ENCODE measurements at regions not wholly inside any gene's neighbourhood (a gene's known extent, or its start where the extent isn't known, plus 50 kb on each side); places are given as distances from the start of the nearest gene placed in this dataset.

GRCh38 chr14:95442633-95443021, 73.8 kb downstream of the SYNE3 start (continued):
- TF ChIP-seq TCF3 (IDR thresholded peaks at IDR 0.05; ENCODE audit: borderline replicate concordance, insufficient read depth, low read depth, low read length) (no peak), SREBF1 (IDR thresholded peaks at IDR 0.05; ENCODE audit: low read length) (no peak), SMC3 (IDR thresholded peaks at IDR 0.05; ENCODE audit: borderline replicate concordance, low read length) (peak; percentile 70), IKZF1 (conservative IDR thresholded peaks at IDR 0.05) (0 out of 2 replicates have a peak, but pooled peaks have one; percentile 25), RAD51 (IDR thresholded peaks at IDR 0.05) (no peak), RAD21 (IDR thresholded peaks at IDR 0.05; ENCODE audit: insufficient read depth, low read depth, low read length) (peak; percentile 95), EP300 (IDR thresholded peaks at IDR 0.05; ENCODE audit: borderline replicate concordance in 1 of 2, control insufficient read depth in 1 of 2, low read depth in 2 of 2, low read length in 2 of 2) (no peak), CBX3 (IDR thresholded peaks at IDR 0.05; ENCODE audit: borderline replicate concordance, low read depth) (no peak), ZNF24 (IDR thresholded peaks at IDR 0.05) (0 out of 2 replicates have a peak, but pooled peaks have one; percentile 20), HDGF (IDR thresholded peaks at IDR 0.05) (0 out of 2 replicates have a peak, but pooled peaks have one; percentile 32), ZNF622 (IDR thresholded peaks at IDR 0.05) (no peak)
- TF ChIP-seq, protein P1, sequence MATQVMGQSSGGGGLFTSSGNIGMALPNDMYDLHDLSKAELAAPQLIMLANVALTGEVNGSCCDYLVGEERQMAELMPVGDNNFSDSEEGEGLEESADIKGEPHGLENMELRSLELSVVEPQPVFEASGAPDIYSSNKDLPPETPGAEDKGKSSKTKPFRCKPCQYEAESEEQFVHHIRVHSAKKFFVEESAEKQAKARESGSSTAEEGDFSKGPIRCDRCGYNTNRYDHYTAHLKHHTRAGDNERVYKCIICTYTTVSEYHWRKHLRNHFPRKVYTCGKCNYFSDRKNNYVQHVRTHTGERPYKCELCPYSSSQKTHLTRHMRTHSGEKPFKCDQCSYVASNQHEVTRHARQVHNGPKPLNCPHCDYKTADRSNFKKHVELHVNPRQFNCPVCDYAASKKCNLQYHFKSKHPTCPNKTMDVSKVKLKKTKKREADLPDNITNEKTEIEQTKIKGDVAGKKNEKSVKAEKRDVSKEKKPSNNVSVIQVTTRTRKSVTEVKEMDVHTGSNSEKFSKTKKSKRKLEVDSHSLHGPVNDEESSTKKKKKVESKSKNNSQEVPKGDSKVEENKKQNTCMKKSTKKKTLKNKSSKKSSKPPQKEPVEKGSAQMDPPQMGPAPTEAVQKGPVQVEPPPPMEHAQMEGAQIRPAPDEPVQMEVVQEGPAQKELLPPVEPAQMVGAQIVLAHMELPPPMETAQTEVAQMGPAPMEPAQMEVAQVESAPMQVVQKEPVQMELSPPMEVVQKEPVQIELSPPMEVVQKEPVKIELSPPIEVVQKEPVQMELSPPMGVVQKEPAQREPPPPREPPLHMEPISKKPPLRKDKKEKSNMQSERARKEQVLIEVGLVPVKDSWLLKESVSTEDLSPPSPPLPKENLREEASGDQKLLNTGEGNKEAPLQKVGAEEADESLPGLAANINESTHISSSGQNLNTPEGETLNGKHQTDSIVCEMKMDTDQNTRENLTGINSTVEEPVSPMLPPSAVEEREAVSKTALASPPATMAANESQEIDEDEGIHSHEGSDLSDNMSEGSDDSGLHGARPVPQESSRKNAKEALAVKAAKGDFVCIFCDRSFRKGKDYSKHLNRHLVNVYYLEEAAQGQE (IDR thresholded peaks at IDR 0.05; ENCODE audit: low read depth, low read length), result no peak

All from GM12878 (cell line).